HG03378 (cell line): ENCODE measurements at regions not wholly inside any gene's neighbourhood (a gene's known extent, or its start where the extent isn't known, plus 50 kb on each side); places are given as distances from the start of the nearest gene placed in this dataset.
A peak's percentile ranks its signal among the peaks of the same experiment; 100 is the strongest.

ENCODE experiments used
- ATAC-seq: cut with Tn5 transposase; IDR thresholded peaks from one replicate; pipeline ENCODE4 v1.9.1; 2021; ENCODE audit warnings: mild to moderate bottlenecking, moderate library complexity; ENCODE audit not compliant: unreplicated experiment

DNA sequence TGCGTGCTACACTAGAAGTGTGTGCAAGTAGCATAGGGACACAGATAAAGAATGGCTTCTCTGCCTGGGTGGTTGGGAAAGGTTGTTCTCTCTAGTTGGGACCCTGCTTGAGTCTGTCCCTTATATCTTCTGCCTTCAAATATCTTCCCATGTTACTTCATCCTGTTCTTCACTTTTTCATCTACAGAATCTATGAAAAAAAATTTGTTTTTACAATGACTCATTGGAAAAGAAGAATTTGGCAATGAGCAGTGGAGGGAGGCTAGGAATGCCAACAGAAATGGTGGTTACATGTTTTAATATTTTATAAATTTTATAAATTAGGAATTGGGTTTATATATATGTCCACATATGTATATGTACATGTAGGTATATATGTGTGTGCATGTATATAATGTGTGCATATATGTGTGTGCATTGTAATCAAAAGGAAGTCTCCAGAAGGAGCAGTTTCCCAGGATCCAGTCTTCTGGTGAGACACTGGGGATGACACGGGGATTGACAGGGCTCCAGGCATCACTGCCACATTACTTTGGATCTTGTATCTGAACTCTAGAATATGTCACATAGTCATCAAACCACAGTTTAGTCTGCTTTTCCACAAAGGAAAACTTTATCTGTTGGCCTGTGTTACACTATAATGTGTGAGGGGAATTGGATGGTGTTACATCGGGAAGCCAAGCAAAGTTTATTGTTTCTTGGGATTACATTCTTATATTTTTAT lies 75.3 kb upstream of the RIPOR2 start:
- ATAC-seq = no peak

DNA sequence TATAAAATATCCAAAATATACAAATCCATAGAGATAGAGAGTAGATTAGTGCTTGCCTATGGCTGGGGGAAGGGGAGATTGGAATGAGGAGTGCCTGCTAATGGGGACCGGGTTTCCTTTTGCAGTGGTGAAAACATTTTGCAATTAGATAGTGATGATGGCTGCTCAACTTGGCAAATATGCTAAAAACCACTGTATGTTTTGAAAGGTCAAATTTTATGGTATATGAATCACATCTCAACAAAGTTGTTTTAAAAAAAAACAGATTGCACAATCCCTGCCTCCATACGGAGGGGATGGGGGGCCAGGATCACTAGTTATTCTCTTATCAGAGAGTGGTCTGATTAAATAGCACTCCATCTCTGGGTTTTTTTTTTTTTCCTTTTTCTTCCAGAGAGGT lies 76.9 kb upstream of the RIPOR2 start:
- ATAC-seq = no peak

DNA sequence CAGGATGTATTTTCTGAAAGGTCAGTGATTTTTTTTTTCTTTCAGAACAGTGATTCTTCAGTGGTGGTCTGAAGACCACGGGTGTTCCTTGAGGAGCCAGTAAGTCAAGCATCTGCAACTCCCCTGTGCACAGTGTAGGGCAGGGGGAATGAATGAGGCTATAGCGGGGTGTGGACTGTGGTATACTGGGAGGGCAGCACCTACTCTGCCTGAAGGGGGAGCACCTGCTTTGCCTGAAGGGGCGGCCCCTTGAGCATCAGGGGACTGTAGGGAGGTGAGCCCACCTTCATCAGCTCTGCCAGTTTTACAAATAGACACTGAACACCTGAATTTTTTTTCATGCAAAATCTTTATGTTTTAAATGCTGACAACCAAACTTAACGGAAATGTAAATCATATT lies 77.5 kb upstream of the RIPOR2 start:
- ATAC-seq = no peak

DNA sequence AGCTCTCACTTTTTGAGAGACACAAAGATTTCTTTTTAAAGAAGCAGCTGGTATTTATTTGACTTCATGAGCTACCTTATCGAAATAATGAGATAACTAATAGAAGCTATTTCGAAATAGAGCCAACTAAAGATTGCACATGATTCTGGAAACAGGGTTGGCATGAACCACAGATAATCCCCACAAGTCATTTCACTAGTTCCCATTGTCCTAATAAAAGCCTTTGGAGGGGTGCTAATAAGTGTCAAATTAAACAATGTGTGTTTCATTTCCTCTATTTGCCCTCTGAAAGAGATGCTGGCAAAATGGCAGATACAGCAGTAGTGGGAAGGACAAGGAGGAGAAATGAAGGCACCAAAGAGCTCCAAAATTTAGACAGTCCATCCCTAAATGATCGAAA lies 78.6 kb upstream of the RIPOR2 start:
- ATAC-seq = no peak

DNA sequence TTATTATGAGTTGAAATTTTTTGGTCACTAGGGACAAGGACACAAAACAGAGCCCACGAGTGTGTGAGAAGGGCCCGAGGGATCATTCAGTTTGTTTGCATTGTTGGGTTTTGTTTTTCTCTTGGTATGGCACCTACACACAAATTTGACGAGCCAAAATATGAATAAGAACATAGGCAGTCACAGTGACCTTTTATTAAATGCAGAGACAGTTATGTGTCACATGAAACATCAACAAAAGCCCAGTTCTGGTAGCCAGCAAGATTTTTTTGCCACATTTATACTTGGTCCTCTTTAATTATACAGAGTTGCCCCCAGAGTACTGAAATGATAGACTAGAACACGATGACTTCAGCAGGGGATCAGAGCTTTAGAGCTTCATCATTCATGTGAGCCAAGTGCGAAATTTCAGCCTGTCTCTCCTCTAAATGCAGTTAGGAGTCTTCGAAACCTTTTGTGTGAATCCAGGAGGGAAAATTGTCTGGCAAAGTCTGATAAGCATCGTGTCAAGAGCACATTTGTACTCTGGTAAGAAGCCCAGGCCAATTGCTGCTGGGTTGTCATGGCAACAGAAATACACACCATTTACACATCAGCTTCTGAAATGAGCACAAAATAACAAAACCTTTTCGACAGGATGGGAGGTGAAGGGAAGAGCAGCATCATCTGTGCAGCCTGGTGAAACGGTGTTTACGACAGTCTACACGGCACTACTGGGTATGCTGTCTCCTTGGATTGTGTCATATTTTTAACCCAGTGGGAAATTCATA lies 79.2 kb upstream of the RIPOR2 start:
- no peak for ATAC-seq

DNA sequence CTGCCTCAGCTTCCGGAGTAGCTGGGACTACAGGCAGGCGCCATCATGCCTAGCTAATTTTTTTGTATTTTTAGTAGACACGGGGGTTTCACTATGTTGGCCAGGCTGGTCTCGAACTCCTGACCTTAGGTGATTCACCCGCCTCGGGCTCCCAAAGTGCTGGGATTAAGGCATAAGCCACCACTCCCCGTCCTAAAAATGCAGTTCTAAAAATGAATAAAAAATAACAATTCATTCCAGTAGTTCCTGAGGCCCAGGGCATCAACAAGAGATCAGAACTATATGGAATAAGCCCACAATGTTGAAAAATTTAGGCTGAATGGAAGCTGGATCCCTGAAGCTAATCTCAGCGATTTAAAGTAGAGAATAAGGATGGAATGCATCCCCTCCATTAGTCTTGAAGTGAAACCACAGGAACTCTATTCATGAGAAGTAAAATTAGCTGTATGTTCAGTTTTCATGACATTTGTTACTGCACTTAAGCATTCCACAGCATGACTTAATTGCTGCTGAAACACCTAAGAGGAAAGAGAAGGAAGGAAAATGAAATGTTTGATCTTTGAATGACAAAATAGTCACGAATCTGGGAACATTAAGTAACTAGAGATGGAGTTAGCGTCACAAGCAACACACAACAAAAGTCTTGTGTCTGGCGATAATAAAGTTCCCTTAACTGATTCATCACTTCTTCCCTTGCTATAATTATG lies 80.4 kb upstream of the RIPOR2 start:
- ATAC-seq = no peak

DNA sequence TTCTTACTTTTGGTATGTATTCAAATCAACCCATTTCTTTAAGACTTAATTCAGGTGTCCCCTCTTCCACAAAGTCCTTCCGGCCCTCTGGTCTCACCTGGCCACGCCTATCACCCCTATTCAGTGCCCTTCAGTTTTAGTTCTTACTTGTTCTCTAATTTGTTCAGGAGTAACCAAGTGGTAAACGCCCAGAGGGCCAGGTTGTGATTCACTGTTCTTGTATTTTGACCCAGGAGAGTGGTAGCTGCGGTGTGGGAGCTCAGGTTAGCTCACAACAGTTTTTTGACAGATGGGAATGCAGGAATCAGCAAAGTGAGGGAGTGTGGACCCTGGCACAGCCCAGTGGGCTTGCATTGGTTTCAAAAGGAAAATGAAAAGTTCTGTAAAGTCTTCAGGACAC lies 81.7 kb upstream of the RIPOR2 start:
- no peak for ATAC-seq

DNA sequence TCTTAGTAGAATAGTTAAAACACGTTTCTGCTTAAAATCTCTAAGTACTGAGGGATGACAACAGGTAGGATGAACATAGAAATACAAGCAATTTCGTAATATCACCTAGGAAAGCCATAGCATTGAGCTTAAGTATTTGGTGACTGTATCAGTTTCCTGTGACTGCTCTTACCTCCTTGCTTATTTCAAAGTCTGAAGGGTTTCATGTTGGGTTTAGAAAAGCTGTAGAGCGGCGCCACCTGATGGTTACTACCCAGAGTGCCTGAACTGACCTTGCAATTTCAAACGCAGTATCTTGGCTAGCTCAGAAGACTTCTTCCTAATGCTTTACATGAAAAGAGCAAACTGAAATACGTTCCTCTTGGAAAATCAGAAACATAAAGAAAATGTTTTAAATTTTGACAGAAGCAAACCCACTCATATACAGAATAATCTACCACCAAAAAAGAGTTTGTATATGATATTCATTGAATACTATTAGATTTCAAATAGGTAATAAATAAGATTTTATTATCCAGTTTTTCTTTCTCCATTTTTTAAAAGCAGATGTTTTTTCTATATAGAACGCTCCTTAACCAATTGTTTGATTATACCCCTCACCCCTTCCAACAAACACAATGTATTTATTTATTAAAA lies 82.3 kb upstream of the RIPOR2 start:
- ATAC-seq = peak; percentile 73

DNA sequence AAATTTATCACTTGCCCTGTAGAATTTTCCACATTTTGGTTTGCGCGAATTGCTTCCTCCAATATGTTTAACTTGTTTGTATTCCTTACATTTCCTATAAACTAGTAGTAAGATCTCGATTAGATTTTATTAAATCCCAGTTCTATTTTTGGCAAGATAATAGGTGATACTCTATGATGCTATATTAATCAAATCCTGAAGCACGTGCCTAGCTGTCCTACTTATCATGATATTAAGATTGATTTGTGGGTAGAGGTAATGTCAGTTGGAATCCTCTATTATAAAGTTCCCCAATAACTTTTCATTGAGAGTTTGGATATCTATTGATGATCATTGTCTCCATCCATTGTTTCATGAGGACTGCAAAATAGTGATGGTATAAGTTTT lies 82.8 kb upstream of the RIPOR2 start:
- no peak for ATAC-seq

DNA sequence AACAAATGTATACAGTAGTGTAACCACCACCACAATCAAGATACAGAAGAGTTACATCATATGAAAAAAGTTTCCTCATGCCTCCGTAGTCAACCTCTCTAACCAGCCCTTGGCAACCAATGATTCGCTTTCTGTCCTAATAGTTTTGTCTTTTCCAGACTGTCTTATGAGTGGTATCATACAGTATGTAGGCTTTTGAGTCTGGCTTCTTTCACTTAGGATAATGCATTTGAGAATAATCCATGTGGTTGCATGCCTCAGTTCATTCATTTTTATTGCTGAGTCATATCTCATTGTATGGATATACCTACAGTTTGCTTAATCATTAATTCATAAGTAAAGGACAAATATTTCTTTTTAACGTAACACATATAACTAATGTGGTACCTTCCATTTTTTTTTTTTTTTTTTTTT lies 86.4 kb upstream of the RIPOR2 start:
- ATAC-seq = no peak

DNA sequence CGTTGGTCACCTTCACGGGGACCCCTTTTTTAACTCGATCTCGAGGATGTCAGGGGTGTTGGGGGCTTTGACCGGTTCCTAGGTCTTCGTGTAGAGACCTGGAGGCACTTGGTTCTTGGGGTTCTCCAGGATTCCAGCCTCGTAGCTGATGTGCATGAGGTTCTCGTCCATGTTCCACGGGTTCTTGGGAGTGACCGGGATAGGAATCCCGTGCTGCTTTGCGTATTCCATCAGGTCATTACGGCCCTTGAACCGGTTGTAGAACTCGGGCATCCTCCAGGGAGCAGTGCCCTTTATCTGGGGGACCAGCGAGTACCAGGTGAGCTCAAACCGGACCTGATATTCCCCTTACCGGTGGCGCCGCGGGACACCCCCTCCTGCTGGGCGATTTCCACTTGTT lies 88.0 kb upstream of the RIPOR2 start:
- no peak for ATAC-seq

DNA sequence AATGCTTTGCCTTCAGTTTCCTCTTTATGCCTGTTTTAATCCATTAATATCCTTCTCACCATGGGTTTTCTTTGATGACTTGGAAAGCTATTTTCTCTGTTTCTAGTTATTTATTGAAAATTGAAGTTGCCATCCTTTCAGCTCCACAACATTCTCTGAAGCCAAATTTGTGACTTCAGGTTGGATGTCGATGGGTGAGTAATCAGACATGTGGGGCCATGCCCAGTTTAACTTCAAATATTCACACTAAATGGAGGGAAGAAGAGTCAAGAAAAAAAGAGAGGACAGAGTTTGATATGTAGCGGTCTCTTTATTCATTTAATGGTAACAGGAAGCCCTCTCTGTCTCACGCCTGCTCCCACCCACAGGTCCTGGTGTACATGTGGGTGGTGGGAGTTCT lies 89.1 kb upstream of the RIPOR2 start:
- no peak for ATAC-seq

DNA sequence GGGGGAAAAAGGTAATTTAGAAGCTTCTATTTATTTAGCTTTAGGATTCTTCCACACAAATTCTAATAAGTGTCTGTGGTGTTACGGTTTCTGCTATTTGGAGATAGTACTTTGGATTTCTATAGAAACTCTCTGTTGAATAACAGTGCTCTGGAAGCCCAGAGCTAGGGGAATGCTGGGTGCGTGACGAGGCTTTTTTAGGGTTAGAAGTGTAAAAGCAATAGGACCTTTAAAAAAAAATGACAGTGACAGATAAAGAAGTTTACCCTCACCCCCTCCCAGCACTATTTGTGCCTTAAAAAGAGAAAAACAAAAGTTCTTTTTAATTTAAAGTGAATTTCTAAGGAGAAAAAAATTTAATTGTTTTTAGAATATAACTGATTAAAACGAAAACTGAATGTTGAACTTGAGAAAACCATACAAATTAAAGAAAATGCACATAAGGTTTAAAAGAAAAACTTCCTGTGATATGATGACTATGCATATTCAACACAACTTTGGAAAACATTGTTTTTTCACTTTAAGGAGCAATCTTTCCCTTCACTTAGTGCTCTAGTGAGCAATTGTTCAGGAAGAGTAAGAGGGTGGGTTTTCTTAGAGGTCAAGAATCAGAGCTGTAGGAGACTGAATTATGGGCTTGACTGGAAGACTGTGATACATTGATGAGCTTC lies 89.6 kb upstream of the RIPOR2 start:
- no peak for ATAC-seq

DNA sequence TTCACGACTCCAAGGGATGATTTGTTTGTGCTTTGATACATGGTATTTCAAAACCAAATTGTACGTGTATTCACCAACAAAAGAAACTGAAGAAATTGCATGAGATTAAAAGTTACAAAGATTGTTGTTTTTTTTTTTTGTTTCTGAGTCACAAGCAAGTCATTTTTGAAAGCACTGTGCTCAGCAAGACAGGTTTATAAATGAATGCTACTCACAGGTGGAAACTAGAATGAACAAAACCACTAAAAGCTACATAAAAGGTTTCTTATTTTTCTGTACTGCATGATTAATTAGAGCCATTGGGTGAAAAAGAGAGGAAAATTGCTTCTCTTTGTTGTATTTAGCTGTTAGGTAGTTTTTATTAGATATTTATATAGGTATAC lies 90.2 kb upstream of the RIPOR2 start:
- ATAC-seq = no peak

DNA sequence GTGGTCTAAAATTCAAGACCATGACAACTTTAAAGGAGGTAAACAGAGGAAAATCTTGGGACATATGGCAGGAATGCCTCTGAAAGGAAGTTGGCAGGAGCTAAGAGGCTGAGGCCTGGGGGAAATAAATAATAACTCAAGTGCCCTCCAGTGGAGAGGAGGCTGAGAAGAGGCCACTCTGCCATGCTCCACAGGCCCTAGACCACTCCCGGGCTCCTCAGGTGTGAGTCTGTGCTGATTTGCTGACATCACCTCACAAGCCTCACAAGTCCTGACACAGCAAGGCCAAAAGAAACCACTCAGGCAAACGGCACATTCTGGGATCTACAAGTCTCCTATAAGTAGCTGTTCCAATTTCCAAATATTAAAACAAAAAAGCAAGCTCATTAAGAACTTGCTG lies 91.0 kb upstream of the RIPOR2 start:
- ATAC-seq = no peak

DNA sequence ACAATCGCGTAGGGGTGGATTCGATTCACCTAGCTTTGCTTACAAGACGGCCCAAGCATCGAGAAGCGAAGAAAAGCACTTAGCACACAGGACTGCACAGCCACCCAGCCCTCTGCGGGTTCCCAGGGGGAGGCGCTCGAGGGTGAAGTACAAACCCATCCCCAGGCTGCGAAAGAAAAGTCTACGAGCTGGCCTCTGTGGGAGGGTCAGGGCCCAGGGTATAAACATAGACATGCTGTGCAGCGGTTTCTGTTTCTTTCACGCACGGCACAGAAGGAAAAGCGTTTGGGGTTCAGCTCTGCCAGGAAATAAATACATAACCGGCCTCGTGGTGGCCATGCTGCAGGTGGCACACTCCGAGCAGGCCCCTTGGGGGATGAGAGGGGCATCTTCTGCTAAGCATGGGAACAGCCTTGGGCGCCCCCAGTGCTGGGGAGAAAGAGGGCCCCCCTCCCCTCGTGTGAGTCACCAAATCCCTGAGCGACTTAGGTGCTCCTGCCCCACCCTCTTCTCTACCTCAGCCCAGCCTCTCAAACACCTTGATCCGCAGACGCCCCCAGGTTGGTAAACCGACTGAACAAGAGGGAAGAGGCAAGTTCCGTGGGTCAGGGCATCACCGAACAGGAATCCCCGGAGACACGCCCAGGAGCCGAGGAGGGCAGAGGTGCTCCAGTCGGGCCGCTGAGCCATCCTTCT lies 91.6 kb upstream of the RIPOR2 start:
- peak; percentile 91 for ATAC-seq

DNA sequence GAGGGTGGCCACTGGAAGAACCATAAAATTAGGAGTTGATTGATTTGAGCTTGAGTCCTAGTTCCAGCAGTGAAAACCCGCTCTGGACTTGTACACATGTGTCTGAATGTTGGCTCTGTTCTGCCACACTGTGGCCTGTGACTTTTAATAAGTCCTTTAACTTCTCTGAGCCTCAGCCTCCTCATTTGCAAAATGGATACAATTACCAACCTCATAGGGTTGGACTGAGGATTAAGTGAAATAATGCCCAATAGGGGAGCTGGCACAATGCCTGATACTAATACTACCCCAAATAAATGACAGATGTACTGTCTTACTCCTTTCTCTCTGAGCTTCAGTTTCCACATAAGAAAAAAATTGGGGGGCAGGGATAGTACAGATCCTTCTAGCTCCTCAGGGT lies 92.6 kb upstream of the RIPOR2 start:
- ATAC-seq = no peak

DNA sequence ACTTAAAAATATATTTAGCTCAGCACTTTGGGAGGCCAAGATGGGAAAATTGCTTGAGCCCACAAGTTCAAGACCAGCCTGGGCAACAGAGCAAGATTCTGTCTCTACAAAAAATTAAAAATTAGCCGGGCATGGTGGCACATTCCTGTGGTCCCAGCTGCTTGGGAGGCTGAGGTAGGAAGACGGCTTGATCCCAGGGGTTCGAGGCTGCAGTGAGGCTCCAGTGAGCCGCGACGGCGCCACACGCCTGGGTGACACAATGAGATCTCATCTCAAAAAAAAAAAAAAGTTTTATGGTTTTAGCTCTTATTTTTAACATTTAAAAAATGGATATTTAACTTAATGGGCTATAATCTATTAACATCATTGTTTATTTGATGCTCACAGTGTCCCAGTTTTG lies 97.2 kb upstream of the RIPOR2 start:
- no peak for ATAC-seq

DNA sequence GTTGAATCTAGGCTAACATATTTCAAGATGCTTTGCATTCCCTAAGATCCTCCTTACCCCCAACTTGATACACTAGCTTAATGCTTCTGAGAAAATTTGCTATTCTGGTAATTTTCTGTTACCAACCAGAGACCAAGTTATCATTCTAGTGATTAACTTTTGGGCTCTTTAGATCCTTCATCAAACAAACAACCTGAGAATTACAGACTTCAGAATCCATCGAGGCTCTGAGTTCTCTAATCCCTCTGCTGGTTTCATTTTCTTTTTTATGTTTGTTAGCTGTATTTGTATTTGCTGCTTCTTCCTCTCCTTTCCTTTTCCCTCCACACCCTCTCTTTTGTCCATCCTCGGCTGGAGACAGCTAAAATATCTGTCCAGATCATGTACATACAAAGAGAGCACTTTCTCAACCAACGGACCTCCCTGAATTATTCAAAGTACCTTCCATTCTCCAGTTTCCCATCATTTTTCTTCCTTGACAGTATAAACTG lies 98.7 kb upstream of the RIPOR2 start:
- no peak for ATAC-seq

DNA sequence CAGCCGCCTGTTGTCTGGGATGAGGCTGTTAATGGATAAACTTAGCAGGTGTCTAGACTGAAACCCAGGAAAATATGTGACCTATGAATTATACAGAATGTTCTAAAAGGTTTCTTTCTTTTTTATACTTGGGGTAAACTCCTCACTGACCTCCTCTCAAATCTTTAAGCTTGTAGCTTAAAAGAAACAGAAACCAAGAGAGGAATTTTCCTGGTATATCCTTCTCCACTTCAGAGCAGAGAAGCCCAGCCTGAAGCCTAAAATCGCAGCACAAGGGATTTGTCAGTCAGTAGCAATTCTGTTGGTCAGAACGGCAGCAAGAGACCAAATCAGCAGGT lies 99.4 kb upstream of the RIPOR2 start:
- peak; percentile 30 for ATAC-seq
